ENCODE measurements at regions not wholly inside any gene's neighbourhood (a gene's known extent, or its start where the extent isn't known, plus 50 kb on each side); places are given as distances from the start of the nearest gene placed in this dataset.

DNA sequence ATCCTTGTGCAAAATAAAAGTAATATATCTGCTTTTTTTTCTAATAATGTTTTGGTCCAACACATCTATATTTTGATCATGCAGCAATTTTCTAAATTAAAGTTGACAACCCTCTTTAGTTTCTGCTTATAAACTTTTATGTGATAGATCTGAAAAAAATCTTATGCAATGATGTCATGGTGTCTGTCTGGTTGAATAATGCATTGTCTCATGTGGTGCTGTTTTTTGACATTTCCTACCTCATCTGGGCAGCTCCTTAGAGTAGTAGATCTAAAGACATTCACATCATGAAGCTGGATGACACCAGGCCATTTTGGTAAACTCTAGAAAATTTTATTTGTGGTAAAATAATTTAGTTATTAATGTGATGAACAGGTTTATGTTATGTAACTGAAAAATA is 106.8 kb upstream of the FN1 start:
- POLR2A ChIA-PET: no interaction called here
- H3K4me3 Mint-ChIP-seq: no peak overlapping the region
- CTCF ChIA-PET: no interaction called here
- H3K27ac Mint-ChIP-seq: no peak overlapping the region
- peaks cover 7% of the 10 kb centered on the region for H3K9me3 Mint-ChIP-seq
- peaks cover 33% of the 10 kb centered on the region for H3K4me1 Mint-ChIP-seq
- no peaks in the 10 kb centered on the region; the same call in 1 of the 2 replicates for H3K36me3 Mint-ChIP-seq
- H3K27me3 Mint-ChIP-seq (ENCODE audit: low read depth): no peaks in the 10 kb centered on the region
- ATAC-seq: no peak
- no peak for DNase-seq (ENCODE audit: low spot score)
- TF ChIP-seq, protein P1, sequence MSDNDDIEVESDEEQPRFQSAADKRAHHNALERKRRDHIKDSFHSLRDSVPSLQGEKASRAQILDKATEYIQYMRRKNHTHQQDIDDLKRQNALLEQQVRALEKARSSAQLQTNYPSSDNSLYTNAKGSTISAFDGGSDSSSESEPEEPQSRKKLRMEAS (CRISPR knock-in tag; IDR thresholded peaks at IDR 0.05): no peak
- TF ChIP-seq ETV6 (CRISPR knock-in tag; IDR thresholded peaks at IDR 0.05) (no peak), NR3C1 (CRISPR knock-in tag; conservative IDR thresholded peaks at IDR 0.05; ENCODE audit: low read depth) (no peak), JAZF1 (CRISPR knock-in tag; IDR thresholded peaks at IDR 0.05) (no peak), ZNF396 (CRISPR knock-in tag; IDR thresholded peaks at IDR 0.05; ENCODE audit: borderline replicate concordance) (no peak), NFATC4 (CRISPR knock-in tag; IDR thresholded peaks at IDR 0.05) (no peak)
- TF ChIP-seq, protein P2, sequence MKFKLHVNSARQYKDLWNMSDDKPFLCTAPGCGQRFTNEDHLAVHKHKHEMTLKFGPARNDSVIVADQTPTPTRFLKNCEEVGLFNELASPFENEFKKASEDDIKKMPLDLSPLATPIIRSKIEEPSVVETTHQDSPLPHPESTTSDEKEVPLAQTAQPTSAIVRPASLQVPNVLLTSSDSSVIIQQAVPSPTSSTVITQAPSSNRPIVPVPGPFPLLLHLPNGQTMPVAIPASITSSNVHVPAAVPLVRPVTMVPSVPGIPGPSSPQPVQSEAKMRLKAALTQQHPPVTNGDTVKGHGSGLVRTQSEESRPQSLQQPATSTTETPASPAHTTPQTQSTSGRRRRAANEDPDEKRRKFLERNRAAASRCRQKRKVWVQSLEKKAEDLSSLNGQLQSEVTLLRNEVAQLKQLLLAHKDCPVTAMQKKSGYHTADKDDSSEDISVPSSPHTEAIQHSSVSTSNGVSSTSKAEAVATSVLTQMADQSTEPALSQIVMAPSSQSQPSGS (CRISPR knock-in tag; IDR thresholded peaks at IDR 0.05; ENCODE audit: borderline replicate concordance, low read depth): no peak
- TF ChIP-seq, protein P3, sequence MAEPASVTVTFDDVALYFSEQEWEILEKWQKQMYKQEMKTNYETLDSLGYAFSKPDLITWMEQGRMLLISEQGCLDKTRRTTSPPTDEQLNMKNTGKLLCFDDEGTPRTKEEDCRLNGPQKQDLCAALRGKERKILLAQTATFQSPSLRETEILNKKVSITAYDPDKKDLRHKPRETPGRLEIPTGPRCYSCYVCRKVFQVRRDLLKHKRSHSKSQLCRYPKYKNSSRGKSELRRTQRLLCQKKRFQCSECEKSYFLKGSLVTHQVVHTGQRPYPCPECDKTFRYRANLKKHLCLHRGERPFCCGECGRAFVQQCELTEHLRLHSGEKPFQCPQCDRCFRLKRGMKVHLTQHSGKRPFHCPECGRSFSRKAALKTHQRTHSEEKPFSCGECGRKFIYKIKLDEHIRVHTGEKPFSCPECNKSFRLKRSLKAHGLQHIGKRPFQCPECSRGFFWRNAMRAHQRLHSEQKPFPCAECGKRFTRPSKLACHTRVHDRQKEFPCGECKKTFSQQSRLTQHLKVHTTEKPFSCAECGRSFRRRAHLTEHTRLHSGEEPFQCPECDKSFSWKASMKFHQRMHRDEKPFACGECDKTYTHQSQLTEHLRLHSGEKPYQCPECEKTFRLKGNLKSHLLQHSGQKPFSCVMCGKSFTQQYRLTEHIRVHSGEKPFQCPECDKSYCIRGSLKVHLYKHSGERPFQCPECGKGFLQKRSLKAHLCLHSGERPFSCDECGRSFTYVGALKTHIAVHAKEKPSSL (CRISPR knock-in tag; conservative IDR thresholded peaks at IDR 0.05): no peak

DNA sequence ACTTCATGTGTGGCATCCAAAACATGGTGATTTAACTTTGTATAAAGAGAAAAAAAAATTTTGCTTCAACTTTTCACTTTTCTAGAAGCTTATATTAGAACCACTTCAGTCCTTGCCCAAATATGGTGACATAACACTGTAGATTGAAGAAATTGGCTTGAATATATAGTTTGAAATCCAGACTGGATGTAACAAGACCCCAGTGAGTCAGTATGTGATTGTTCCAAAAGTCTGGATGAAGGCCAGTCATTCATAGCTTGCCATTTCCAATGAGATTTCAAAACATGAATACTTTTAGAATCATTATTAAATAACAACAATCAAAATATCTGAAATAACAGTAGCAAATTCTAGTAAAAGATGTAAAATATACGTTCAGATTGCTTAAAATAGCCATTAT is 104.8 kb upstream of the FN1 start:
- Mint-ChIP-seq H3K36me3 (no peaks in the 10 kb centered on the region; the same call in 1 of the 2 replicates), H3K4me3 (no peak overlapping the region), H3K9me3 (peaks cover 8% of the 10 kb centered on the region), H3K27me3 (ENCODE audit: low read depth) (no peaks in the 10 kb centered on the region), H3K4me1 (peaks cover 18% of the 10 kb centered on the region), H3K27ac (no peak overlapping the region)
- DNase-seq (ENCODE audit: low spot score) (no peak), ATAC-seq (no peak)
- no peak for TF ChIP-seq OVOL2 (CRISPR knock-in tag; IDR thresholded peaks at IDR 0.05; ENCODE audit: borderline replicate concordance)
- no peak for TF ChIP-seq NR3C1 (CRISPR knock-in tag; conservative IDR thresholded peaks at IDR 0.05; ENCODE audit: low read depth)
- TF ChIP-seq NFYB (CRISPR knock-in tag; conservative IDR thresholded peaks at IDR 0.05; ENCODE audit: low read depth): no peak
- no peak for TF ChIP-seq JUN (CRISPR knock-in tag; IDR thresholded peaks at IDR 0.05)
- TF ChIP-seq, protein P4, sequence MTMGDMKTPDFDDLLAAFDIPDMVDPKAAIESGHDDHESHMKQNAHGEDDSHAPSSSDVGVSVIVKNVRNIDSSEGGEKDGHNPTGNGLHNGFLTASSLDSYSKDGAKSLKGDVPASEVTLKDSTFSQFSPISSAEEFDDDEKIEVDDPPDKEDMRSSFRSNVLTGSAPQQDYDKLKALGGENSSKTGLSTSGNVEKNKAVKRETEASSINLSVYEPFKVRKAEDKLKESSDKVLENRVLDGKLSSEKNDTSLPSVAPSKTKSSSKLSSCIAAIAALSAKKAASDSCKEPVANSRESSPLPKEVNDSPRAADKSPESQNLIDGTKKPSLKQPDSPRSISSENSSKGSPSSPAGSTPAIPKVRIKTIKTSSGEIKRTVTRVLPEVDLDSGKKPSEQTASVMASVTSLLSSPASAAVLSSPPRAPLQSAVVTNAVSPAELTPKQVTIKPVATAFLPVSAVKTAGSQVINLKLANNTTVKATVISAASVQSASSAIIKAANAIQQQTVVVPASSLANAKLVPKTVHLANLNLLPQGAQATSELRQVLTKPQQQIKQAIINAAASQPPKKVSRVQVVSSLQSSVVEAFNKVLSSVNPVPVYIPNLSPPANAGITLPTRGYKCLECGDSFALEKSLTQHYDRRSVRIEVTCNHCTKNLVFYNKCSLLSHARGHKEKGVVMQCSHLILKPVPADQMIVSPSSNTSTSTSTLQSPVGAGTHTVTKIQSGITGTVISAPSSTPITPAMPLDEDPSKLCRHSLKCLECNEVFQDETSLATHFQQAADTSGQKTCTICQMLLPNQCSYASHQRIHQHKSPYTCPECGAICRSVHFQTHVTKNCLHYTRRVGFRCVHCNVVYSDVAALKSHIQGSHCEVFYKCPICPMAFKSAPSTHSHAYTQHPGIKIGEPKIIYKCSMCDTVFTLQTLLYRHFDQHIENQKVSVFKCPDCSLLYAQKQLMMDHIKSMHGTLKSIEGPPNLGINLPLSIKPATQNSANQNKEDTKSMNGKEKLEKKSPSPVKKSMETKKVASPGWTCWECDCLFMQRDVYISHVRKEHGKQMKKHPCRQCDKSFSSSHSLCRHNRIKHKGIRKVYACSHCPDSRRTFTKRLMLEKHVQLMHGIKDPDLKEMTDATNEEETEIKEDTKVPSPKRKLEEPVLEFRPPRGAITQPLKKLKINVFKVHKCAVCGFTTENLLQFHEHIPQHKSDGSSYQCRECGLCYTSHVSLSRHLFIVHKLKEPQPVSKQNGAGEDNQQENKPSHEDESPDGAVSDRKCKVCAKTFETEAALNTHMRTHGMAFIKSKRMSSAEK (CRISPR knock-in tag; IDR thresholded peaks at IDR 0.05; ENCODE audit: borderline replicate concordance): no peak
- TF ChIP-seq, protein P5, sequence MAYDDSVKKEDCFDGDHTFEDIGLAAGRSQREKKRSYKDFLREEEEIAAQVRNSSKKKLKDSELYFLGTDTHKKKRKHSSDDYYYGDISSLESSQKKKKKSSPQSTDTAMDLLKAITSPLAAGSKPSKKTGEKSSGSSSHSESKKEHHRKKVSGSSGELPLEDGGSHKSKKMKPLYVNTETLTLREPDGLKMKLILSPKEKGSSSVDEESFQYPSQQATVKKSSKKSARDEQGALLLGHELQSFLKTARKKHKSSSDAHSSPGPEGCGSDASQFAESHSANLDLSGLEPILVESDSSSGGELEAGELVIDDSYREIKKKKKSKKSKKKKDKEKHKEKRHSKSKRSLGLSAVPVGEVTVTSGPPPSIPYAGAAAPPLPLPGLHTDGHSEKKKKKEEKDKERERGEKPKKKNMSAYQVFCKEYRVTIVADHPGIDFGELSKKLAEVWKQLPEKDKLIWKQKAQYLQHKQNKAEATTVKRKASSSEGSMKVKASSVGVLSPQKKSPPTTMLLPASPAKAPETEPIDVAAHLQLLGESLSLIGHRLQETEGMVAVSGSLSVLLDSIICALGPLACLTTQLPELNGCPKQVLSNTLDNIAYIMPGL (CRISPR knock-in tag; IDR thresholded peaks at IDR 0.05): no peak
- no peak for TF ChIP-seq ZNF416 (CRISPR knock-in tag; IDR thresholded peaks at IDR 0.05)
- TF ChIP-seq CBFB (CRISPR knock-in tag; IDR thresholded peaks at IDR 0.05; ENCODE audit: low read depth): no peak
- CTCF ChIA-PET: no interaction called here
- POLR2A ChIA-PET: no interaction called here
